ENCODE measurements at regions not wholly inside any gene's neighbourhood (a gene's known extent, or its start where the extent isn't known, plus 50 kb on each side); places are given as distances from the start of the nearest gene placed in this dataset.
"Not testable (repeated sequence)": the region's sequence is repeated elsewhere in the genome, so short reads cannot be mapped to it uniquely, and the experiment has no call there.

DNA sequence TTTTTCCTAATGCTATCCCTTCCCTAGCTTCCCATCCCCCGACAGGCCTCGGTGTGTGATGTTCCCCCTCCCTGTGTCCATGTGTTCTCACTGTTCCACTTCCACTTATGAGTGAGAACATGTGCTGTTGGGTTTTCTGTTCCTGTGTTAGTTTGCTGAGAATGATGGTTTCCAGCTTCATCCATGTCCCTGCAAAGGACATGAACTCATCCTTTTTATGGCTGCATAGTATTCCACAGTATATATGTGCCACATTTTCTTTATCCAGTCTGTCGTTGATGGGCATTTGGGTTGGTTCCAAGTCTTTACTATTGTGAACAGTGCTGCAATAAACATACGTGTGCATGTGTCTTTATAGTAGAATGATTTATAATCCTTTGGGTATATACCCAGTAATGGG, 279.2 kb downstream of the KCNRG start:
- H3K9me3 Mint-ChIP-seq; H3K27ac ChIP-seq (ENCODE audit: low read depth, low read length); H3K36me3 Mint-ChIP-seq; POLR2A ChIA-PET; H3K4me3 ChIP-seq (ENCODE audit: low read length); H3K4me1 ChIP-seq (ENCODE audit: control insufficient read depth in 2 of 2, insufficient read depth in 2 of 2, low read length in 2 of 2); ATAC-seq; H3K36me3 ChIP-seq (ENCODE audit: control insufficient read depth in 2 of 3, insufficient read depth in 3 of 3, low read length in 3 of 3); intact Hi-C loops (cut with micrococcal nuclease); H3K9me3 ChIP-seq (ENCODE audit: control insufficient read depth in 2 of 3, low read length in 3 of 3); H3K27me3 ChIP-seq (ENCODE audit: control insufficient read depth in 2 of 2, insufficient read depth in 2 of 2, low read length in 2 of 2); CTCF ChIA-PET; DNase-seq; H3K4me3 Mint-ChIP-seq; H3K27ac Mint-ChIP-seq: not testable (repeated sequence)
- Mint-ChIP-seq H3K4me1 (peaks cover 0 to 13% (median 0%) of the 10 kb centered on the region in 7 donors), H3K27me3 (peaks cover under 1 to 31% (median 7%) of the 10 kb centered on the region in 5 donors)

DNA sequence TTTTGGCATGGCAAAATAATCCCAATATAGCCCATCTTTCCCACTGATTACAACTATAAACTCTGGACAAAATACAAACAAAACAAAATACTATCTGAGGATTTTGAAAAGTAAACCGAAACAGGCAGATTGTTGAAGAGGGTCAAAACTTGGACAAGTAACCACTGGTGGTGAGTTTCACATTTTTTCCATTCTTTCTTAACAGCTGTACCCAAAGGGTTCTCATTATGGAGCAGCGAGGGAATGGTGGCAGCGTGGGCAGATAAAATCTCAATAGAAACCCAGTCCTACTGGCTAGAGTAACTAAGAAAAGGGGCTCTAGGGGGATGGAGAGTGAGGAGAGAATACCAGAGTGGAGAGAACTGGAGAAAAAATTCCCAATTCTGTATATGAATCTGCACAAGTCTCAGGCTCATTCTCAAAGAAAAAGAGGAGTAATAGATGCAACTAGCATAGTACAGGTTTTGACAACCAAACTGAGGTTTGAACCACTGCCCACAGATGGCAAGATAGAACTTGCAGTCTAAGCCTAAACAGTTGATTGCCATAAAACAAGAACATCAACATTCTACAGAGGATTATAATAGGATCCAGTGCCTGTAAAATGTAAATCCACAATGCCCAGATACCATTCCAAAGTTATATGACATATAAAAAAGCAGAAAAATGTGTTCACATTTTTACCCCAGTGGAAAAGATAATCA, 284.5 kb downstream of the KCNRG start:
- peaks cover 0 to 4% (median 0%) of the 10 kb centered on the region in 11 donors for H3K9me3 Mint-ChIP-seq
- no peak for DNase-seq
- CTCF ChIA-PET, result no interaction called here
- Histone ChIP-seq H3K27ac (ENCODE audit: low read depth, low read length) (no peak overlapping the region), H3K36me3 (ENCODE audit: control insufficient read depth in 2 of 3, insufficient read depth in 3 of 3, low read length in 3 of 3) (no peaks in the 10 kb centered on the region), H3K4me1 (ENCODE audit: control insufficient read depth in 2 of 2, insufficient read depth in 2 of 2, low read length in 2 of 2) (no peaks in the 10 kb centered on the region), H3K4me3 (ENCODE audit: low read length) (no peak overlapping the region), H3K27me3 (ENCODE audit: control insufficient read depth in 2 of 2, insufficient read depth in 2 of 2, low read length in 2 of 2) (no peaks in the 10 kb centered on the region), H3K9me3 (ENCODE audit: control insufficient read depth in 2 of 3, low read length in 3 of 3) (no peaks in the 10 kb centered on the region)
- no peak for ATAC-seq
- intact Hi-C loops (cut with micrococcal nuclease), result no loop called here
- no peak overlapping the region for H3K27ac Mint-ChIP-seq
- peaks cover 4 to 51% (median 19%) of the 10 kb centered on the region in 5 donors for H3K27me3 Mint-ChIP-seq
- peaks cover 0 to 11% (median 0%) of the 10 kb centered on the region in 7 donors for H3K4me1 Mint-ChIP-seq
- H3K4me3 Mint-ChIP-seq, result no peak overlapping the region
- POLR2A ChIA-PET, result no interaction called here
- H3K36me3 Mint-ChIP-seq, result no peaks in the 10 kb centered on the region

DNA sequence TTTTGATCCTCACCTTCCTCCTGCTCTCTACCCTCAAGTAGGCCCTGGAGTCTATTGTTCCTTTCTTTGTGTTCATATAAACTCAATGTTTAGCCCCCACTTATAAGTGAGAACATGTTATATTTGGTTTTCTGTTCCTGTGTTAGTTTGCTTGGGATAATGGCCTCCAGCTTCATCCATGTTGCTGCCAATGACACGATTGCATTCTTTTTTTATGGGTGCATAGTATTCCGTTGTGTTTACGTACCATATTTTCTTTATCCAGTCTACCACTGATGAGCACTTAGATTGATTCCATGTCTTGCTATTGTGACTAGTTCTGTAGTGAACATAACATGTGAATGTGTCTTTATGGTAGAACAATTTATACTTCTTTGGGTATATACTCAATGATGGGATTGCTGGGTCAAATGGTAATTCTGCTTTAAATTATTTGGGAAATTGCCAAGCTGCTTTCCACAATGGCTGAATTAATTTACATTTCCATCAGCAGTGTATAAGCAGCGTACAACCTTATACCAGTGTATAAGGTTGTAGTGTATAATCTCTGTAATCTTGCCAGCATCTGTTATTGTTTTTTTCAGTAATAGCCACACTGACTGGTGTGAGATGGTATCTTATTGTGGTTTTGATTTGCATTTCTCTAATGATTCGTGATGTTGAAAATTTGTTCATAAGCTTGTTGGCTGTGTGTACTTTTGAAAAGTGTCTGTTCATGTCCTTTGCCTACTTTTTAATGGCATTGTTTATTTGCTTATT, 288.9 kb downstream of the KCNRG start:
- Histone ChIP-seq H3K36me3 (ENCODE audit: control insufficient read depth in 2 of 3, insufficient read depth in 3 of 3, low read length in 3 of 3) (no peaks in the 10 kb centered on the region), H3K27ac (ENCODE audit: low read depth, low read length) (no peak overlapping the region), H3K4me3 (ENCODE audit: low read length) (no peak overlapping the region), H3K9me3 (ENCODE audit: control insufficient read depth in 2 of 3, low read length in 3 of 3) (no peaks in the 10 kb centered on the region), H3K4me1 (ENCODE audit: control insufficient read depth in 2 of 2, insufficient read depth in 2 of 2, low read length in 2 of 2) (no peaks in the 10 kb centered on the region), H3K27me3 (ENCODE audit: control insufficient read depth in 2 of 2, insufficient read depth in 2 of 2, low read length in 2 of 2) (no peaks in the 10 kb centered on the region)
- intact Hi-C loops (cut with micrococcal nuclease), result no loop called here
- H3K4me3 Mint-ChIP-seq, result no peak overlapping the region
- CTCF ChIA-PET, result no interaction called here
- peaks cover 0 to 3% (median 0%) of the 10 kb centered on the region in 5 donors for H3K36me3 Mint-ChIP-seq
- peaks cover 0 to 6% (median 0%) of the 10 kb centered on the region in 11 donors for H3K9me3 Mint-ChIP-seq
- DNase-seq (no peak), ATAC-seq (peak; percentile 51)
- no peak overlapping the region for H3K27ac Mint-ChIP-seq
- peaks cover 0 to 7% (median under 1%) of the 10 kb centered on the region in 7 donors for H3K4me1 Mint-ChIP-seq
- H3K27me3 Mint-ChIP-seq, result peaks cover 4 to 49% (median 15%) of the 10 kb centered on the region in 5 donors
- POLR2A ChIA-PET, result no interaction called here

DNA sequence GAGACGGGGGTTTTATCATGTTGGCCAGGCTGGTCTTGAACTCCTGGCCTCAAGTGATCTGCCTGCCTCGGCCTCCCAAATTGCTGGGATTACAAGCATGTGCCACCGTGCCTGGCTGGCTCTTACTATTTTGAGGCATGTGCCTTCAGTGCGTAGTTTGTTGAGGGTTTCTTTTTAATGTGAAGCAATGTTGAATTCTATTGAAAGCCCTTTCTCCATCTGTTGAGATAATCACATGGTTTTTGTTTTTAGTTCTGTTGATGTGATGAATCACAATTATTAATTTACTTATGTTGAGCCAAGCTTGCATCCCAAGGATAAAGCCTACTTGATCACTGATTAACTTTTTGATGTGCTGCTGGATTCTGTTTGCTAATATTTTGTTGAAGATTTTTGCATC, 290.9 kb downstream of the KCNRG start:
- peak overlapping the region in 1 of 9 donors; percentile 32 for H3K27ac Mint-ChIP-seq
- H3K4me1 Mint-ChIP-seq, result peaks cover 0 to 16% (median 11%) of the 10 kb centered on the region in 7 donors
- H3K4me1 ChIP-seq (ENCODE audit: control insufficient read depth in 2 of 2, insufficient read depth in 2 of 2, low read length in 2 of 2), result peaks cover 0 to 6% of the 10 kb centered on the region in 2 donors
- H3K9me3 ChIP-seq (ENCODE audit: control insufficient read depth in 2 of 3, low read length in 3 of 3), result no peaks in the 10 kb centered on the region
- no peak for DNase-seq
- H3K27ac ChIP-seq (ENCODE audit: low read depth, low read length), result no peak overlapping the region
- ChIA-PET CTCF (no interaction called here), POLR2A (no interaction called here)
- no peak overlapping the region for H3K4me3 Mint-ChIP-seq
- H3K36me3 ChIP-seq (ENCODE audit: control insufficient read depth in 2 of 3, insufficient read depth in 3 of 3, low read length in 3 of 3), result no peaks in the 10 kb centered on the region
- H3K27me3 Mint-ChIP-seq, result peaks cover 0 to 46% (median 0%) of the 10 kb centered on the region in 5 donors
- no peak for ATAC-seq
- H3K9me3 Mint-ChIP-seq, result peaks cover 0 to 6% (median 0%) of the 10 kb centered on the region in 11 donors
- H3K4me3 ChIP-seq (ENCODE audit: low read length), result no peak overlapping the region
- H3K27me3 ChIP-seq (ENCODE audit: control insufficient read depth in 2 of 2, insufficient read depth in 2 of 2, low read length in 2 of 2), result no peaks in the 10 kb centered on the region
- H3K36me3 Mint-ChIP-seq, result peaks cover 0 to 3% (median 0%) of the 10 kb centered on the region in 5 donors
- intact Hi-C loops (cut with micrococcal nuclease), result no loop called here

DNA sequence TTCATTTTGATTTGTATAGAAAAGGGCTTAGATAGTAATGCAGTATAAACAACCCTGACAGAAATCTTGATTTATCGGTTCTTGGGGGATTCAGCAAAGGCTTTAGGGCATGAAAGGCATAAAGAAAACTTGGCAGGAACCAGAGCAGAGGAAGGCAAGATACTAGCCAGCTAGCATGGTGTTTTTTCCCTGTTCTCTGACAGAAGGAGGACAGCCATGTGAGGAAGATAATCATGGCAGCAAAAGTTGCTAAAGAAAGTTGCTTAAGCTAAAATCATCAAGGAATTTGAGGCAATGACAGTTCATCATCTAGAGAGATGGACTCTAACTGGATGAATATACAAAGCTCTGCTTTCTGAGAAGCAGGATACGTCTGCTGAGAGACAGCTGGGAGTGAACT, 294.1 kb downstream of the KCNRG start:
- Histone ChIP-seq H3K9me3 (ENCODE audit: control insufficient read depth in 2 of 3, low read length in 3 of 3) (no peaks in the 10 kb centered on the region), H3K27me3 (ENCODE audit: control insufficient read depth in 2 of 2, insufficient read depth in 2 of 2, low read length in 2 of 2) (no peaks in the 10 kb centered on the region), H3K4me1 (ENCODE audit: control insufficient read depth in 2 of 2, insufficient read depth in 2 of 2, low read length in 2 of 2) (peaks cover 0 to 6% of the 10 kb centered on the region in 2 donors), H3K36me3 (ENCODE audit: control insufficient read depth in 2 of 3, insufficient read depth in 3 of 3, low read length in 3 of 3) (no peaks in the 10 kb centered on the region), H3K27ac (ENCODE audit: low read depth, low read length) (no peak overlapping the region), H3K4me3 (ENCODE audit: low read length) (no peak overlapping the region)
- intact Hi-C loops (cut with micrococcal nuclease), result no loop called here
- no peak overlapping the region for H3K27ac Mint-ChIP-seq
- no peak overlapping the region for H3K4me3 Mint-ChIP-seq
- peaks cover 0 to 43% (median 0%) of the 10 kb centered on the region in 5 donors for H3K27me3 Mint-ChIP-seq
- DNase-seq (no peak), ATAC-seq (no peak)
- POLR2A ChIA-PET, result no interaction called here
- H3K36me3 Mint-ChIP-seq, result peaks cover 0 to 3% (median 0%) of the 10 kb centered on the region in 5 donors
- peaks cover 0 to 3% (median 0%) of the 10 kb centered on the region in 11 donors for H3K9me3 Mint-ChIP-seq
- peaks cover 0 to 16% (median 11%) of the 10 kb centered on the region in 7 donors for H3K4me1 Mint-ChIP-seq
- CTCF ChIA-PET, result no interaction called here

DNA sequence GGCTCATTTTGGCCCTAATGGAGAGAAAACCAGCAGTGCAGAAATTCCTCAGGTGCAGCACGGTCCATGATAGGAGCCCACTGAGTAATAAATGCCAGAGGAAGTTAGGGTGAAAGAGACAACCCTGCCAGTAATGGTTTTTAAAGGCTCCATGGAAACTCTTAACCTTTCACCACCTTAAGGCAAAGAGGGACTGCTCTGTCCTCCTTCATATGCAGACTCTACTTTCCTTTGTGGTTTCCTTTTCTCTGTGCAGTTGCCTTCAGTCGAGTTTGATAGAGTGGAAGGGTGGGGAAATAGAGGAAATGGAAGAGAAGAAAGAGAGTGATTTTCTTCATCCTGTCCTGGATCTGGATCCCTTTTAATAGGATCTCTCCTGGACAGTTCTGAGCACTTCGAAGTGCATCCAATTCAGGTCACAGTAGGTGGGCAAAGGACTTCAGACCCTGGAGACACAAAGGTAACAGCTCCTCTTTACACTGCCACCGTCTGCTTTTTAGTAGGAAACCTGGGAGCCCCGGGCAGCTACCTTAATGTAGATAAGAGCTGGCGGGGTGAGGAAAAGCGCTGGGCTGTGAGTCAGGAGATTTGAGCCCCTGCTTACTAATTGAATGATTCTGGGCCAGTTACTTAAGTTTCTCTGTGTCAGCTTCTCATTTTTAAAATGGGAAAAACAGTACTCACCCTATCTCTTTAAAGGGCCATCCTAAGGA, 294.8 kb downstream of the KCNRG start:
- DNase-seq (no peak), ATAC-seq (no peak)
- peak overlapping the region in 1 of 10 donors; percentile 32 for H3K4me3 Mint-ChIP-seq
- Histone ChIP-seq H3K36me3 (ENCODE audit: control insufficient read depth in 2 of 3, insufficient read depth in 3 of 3, low read length in 3 of 3) (no peaks in the 10 kb centered on the region), H3K4me3 (ENCODE audit: low read length) (no peak overlapping the region), H3K27me3 (ENCODE audit: control insufficient read depth in 2 of 2, insufficient read depth in 2 of 2, low read length in 2 of 2) (no peaks in the 10 kb centered on the region), H3K27ac (ENCODE audit: low read depth, low read length) (no peak overlapping the region), H3K9me3 (ENCODE audit: control insufficient read depth in 2 of 3, low read length in 3 of 3) (no peaks in the 10 kb centered on the region), H3K4me1 (ENCODE audit: control insufficient read depth in 2 of 2, insufficient read depth in 2 of 2, low read length in 2 of 2) (peaks cover 0 to 6% of the 10 kb centered on the region in 2 donors)
- POLR2A ChIA-PET, result no interaction called here
- peaks cover 0 to 3% (median 0%) of the 10 kb centered on the region in 5 donors for H3K36me3 Mint-ChIP-seq
- H3K27ac Mint-ChIP-seq, result no peak overlapping the region
- CTCF ChIA-PET, result no interaction called here
- intact Hi-C loops (cut with micrococcal nuclease), result loop anchor here in 1 of 2 donors (10.0 kb wide), 1 partner anchor 605 kb away; no protein-coding TSS in a partner anchor
- peaks cover 0 to 2% (median 0%) of the 10 kb centered on the region in 11 donors for H3K9me3 Mint-ChIP-seq
- peaks cover 0 to 16% (median 11%) of the 10 kb centered on the region in 7 donors for H3K4me1 Mint-ChIP-seq
- peaks cover 0 to 41% (median 0%) of the 10 kb centered on the region in 5 donors for H3K27me3 Mint-ChIP-seq

Measured in naive thymus-derived CD4-positive, alpha-beta T cell (primary cell).